A549 (cell line): ENCODE measurements at regions not wholly inside any gene's neighbourhood (a gene's known extent, or its start where the extent isn't known, plus 50 kb on each side); places are given as distances from the start of the nearest gene placed in this dataset.

Experiments
- CHD4 ChIP-seq: fragments of 200-600 bp; sonication (generic); IDR thresholded peaks from 2 replicates; pipeline ENCODE4 v1.6.1; 2016; ENCODE audit warnings: antibody characterized with exemption, mild to moderate bottlenecking, borderline replicate concordance
- EP300 ChIP-seq, 2 experiments: fragments of >200 bp; sonication (Bioruptor Twin); formaldehyde crosslinking; IDR thresholded peaks; 2 replicates in 1 of 2; 3 replicates in 1 of 2; pipeline ENCODE4 v1.6.1; 2016 to 2017
- HMGXB4 ChIP-seq: fragments of 250-450 bp; sonication (Bioruptor Pico); IDR thresholded peaks from 2 replicates; pipeline ENCODE4 v1.5.0; 2021; ENCODE audit warnings: mild to moderate bottlenecking, moderate library complexity, borderline replicate concordance
- MYC ChIP-seq: IDR thresholded peaks from 2 replicates; pipeline ENCODE4 v1.6.1; 2012; ENCODE audit warnings: mild to moderate bottlenecking, inconsistent platforms, low read length, improper control_type of control experiment, borderline replicate concordance
- POLR2A ChIP-seq: IDR thresholded peaks from 2 replicates; pipeline ENCODE4 v1.6.1; 2012; ENCODE audit warnings: mild to moderate bottlenecking, low read length
- RCOR1 ChIP-seq: fragments of 150-350 bp; IDR thresholded peaks from 2 replicates; pipeline ENCODE4 v1.6.1; 2014; ENCODE audit warnings: antibody characterized with exemption, low read length, low read depth
- USF2 ChIP-seq: fragments of 450-650 bp; IDR thresholded peaks from 2 replicates; pipeline ENCODE4 v1.6.1; 2014; ENCODE audit warnings: antibody characterized with exemption
- ZSCAN20 ChIP-seq: fragments of 250-450 bp; sonication (Bioruptor Pico); IDR thresholded peaks from 2 replicates; pipeline ENCODE4 v1.8.0; 2022; ENCODE audit warnings: mild to moderate bottlenecking, moderate library complexity
- TF ChIP-seq, protein P1 (sequence below): fragments of >200 bp; sonication (Bioruptor Twin); formaldehyde crosslinking; IDR thresholded peaks from 3 replicates; pipeline ENCODE4 v1.5.1; 2016
- TF ChIP-seq, protein P2 (sequence below): fragments of 250-450 bp; sonication (Bioruptor Pico); IDR thresholded peaks from 2 replicates; pipeline ENCODE4 v1.5.0; 2020; ENCODE audit warnings: low read depth, mild to moderate bottlenecking, moderate library complexity

GRCh38 chr3:34365771-34366170, 567.3 kb downstream of the PDCD6IP start:
- TF ChIP-seq CHD4 = no peak
- no peak for TF ChIP-seq HMGXB4 (CRISPR knock-in tag)
- no peak for TF ChIP-seq POLR2A
- TF ChIP-seq, protein P1, sequence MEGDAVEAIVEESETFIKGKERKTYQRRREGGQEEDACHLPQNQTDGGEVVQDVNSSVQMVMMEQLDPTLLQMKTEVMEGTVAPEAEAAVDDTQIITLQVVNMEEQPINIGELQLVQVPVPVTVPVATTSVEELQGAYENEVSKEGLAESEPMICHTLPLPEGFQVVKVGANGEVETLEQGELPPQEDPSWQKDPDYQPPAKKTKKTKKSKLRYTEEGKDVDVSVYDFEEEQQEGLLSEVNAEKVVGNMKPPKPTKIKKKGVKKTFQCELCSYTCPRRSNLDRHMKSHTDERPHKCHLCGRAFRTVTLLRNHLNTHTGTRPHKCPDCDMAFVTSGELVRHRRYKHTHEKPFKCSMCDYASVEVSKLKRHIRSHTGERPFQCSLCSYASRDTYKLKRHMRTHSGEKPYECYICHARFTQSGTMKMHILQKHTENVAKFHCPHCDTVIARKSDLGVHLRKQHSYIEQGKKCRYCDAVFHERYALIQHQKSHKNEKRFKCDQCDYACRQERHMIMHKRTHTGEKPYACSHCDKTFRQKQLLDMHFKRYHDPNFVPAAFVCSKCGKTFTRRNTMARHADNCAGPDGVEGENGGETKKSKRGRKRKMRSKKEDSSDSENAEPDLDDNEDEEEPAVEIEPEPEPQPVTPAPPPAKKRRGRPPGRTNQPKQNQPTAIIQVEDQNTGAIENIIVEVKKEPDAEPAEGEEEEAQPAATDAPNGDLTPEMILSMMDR = no peak
- TF ChIP-seq ZSCAN20 = no peak
- TF ChIP-seq MYC = no peak
- TF ChIP-seq, protein P2, sequence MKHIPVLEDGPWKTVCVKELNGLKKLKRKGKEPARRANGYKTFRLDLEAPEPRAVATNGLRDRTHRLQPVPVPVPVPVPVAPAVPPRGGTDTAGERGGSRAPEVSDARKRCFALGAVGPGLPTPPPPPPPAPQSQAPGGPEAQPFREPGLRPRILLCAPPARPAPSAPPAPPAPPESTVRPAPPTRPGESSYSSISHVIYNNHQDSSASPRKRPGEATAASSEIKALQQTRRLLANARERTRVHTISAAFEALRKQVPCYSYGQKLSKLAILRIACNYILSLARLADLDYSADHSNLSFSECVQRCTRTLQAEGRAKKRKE (CRISPR knock-in tag) = no peak
- no peak for TF ChIP-seq RCOR1
- TF ChIP-seq EP300 (IDR thresholded peaks at IDR 0.05) = no peak
- no peak for TF ChIP-seq USF2
